K562 (cell line): ENCODE measurements at regions not wholly inside any gene's neighbourhood (a gene's known extent, or its start where the extent isn't known, plus 50 kb on each side); places are given as distances from the start of the nearest gene placed in this dataset.

ENCODE experiments used
- ATAC-seq: fragments of 200-7000 bp; cut with Tn5 transposase; 3 replicates; pipeline ENCODE4 v1.9.1; 2020; ENCODE audit warnings: moderate library complexity
- BruUV-seq: library from RNA; stranded (reverse); fragments of 400-500 nt; replicated peaks from 2 replicates; lab custom pipeline; 2021; lab: Mats Ljungman, UMichigan
- CTCF ChIA-PET: fragments of 300-600 bp; formaldehyde crosslinking; extraction: SDS; loops from one replicate; lab custom pipeline; 2021; ENCODE audit warnings: low intra/inter-chr PET ratio; lab: Yijun Ruan, JAX
- POLR2A ChIA-PET: fragments of 300-600, 350-650 bp; sonication (Branson Sonifier 250); formaldehyde crosslinking; extraction: SDS; loops from one replicate; lab custom pipeline; 2021; ENCODE audit warnings: antibody characterized with exemption, inconsistent platforms; lab: Yijun Ruan, JAX
- DNase-seq, 4 experiments: peaks; one replicate each; pipeline versions ENCODE4 v3.0.0 to v3.0.0-alpha.2; 2011 to 2018; ENCODE audit warnings: low spot score in 3 of 4, mixed read lengths in 3 of 4; ENCODE audit errors: extremely low read depth in 1 of 4
- FAIRE-seq: peaks from 2 replicates; lab custom pipeline; 2011; peaks lifted over from hg19 to GRCh38; lab: Jason Lieb, UNC
- H2AFZ ChIP-seq: 2 replicates; pipeline ENCODE4 v1.6.0; 2011; ENCODE audit warnings: low read depth, low read length, control low read depth, inconsistent platforms
- H3K27ac ChIP-seq: fragments of 200-600 bp; 3 replicates; pipeline ENCODE4 v1.8.0; 2011; ENCODE audit warnings: low read depth, mild to moderate bottlenecking, control low read depth, inconsistent platforms, low read length, moderate library complexity, mixed read lengths; ENCODE audit errors: extremely low read depth
- H3K27me3 ChIP-seq, 2 experiments: fragments of 300-600 bp in 1 of 2; 2 replicates in 1 of 2; 3 replicates in 1 of 2; pipeline versions ENCODE4 v1.6.0 to v1.8.0; 2011; ENCODE audit warnings: inconsistent platforms in 2 of 2, low read length in 2 of 2, mild to moderate bottlenecking in 1 of 2, mixed read lengths in 1 of 2, moderate library complexity in 1 of 2; ENCODE audit not compliant: control insufficient read depth in 2 of 2, insufficient read depth in 2 of 2
- H3K36me3 ChIP-seq: fragments of 300-600 bp; 3 replicates; pipeline ENCODE4 v1.8.0; 2011; ENCODE audit warnings: mild to moderate bottlenecking, low read length, inconsistent platforms; ENCODE audit not compliant: control insufficient read depth, insufficient read depth
- H3K4me1 ChIP-seq, 2 experiments: fragments of 200-600 bp in 1 of 2; replicated peaks in 1 of 2; 2 replicates in 1 of 2; 3 replicates in 1 of 2; pipeline versions ENCODE4 v1.5.1 to v1.8.0; 2011; ENCODE audit warnings: inconsistent platforms in 2 of 2, low read length in 2 of 2, mild to moderate bottlenecking in 1 of 2, mixed read lengths in 1 of 2, moderate library complexity in 1 of 2; ENCODE audit not compliant: control insufficient read depth in 2 of 2, insufficient read depth in 2 of 2
- H3K4me2 ChIP-seq: 2 replicates; pipeline ENCODE4 v1.6.1; 2011; ENCODE audit warnings: low read length, control low read depth, inconsistent platforms, mixed read lengths; ENCODE audit not compliant: insufficient read depth
- H3K4me3 ChIP-seq: fragments of 200-600 bp; sonication (generic), shearing (Covaris generic); 2 replicates; pipeline ENCODE4 v1.5.1; 2016; ENCODE audit warnings: control low read depth, inconsistent platforms
- H3K79me2 ChIP-seq: fragments of 200-600 bp; 3 replicates; pipeline ENCODE4 v1.8.0; 2011; ENCODE audit warnings: low read length, inconsistent platforms; ENCODE audit not compliant: control insufficient read depth, insufficient read depth
- H3K9ac ChIP-seq, 2 experiments: 2 replicates each; pipeline versions ENCODE4 v1.6.0 to v1.6.1; 2011; ENCODE audit warnings: low read depth in 2 of 2, low read length in 2 of 2, control low read depth in 1 of 2, inconsistent platforms in 1 of 2, mild to moderate bottlenecking in 1 of 2, mixed read lengths in 1 of 2; ENCODE audit not compliant: insufficient read depth in 1 of 2
- H3K9me1 ChIP-seq: one replicate; pipeline ENCODE4 v1.6.0; 2011; ENCODE audit warnings: inconsistent platforms, mild to moderate bottlenecking, low read length, moderate library complexity; ENCODE audit not compliant: control insufficient read depth, insufficient read depth
- H3K9me3 ChIP-seq: replicated peaks from 2 replicates; pipeline ENCODE4 v1.5.1; 2011; ENCODE audit warnings: low read depth, low read length, inconsistent platforms; ENCODE audit not compliant: control insufficient read depth, insufficient read depth
- H4K20me1 ChIP-seq: replicated peaks from 2 replicates; pipeline ENCODE4 v1.6.1; 2011; ENCODE audit warnings: low read length, inconsistent platforms, mixed read lengths; ENCODE audit not compliant: control insufficient read depth, insufficient read depth
- HOMEZ ChIP-seq: fragments of 250-450 bp; sonication (Bioruptor Pico); IDR thresholded peaks from 2 replicates; pipeline ENCODE4 v1.4.0; 2020; ENCODE audit warnings: mild to moderate bottlenecking, moderate library complexity
- KLF6 ChIP-seq: fragments of 250-450 bp; sonication (Bioruptor Pico); IDR thresholded peaks from 2 replicates; pipeline ENCODE4 v1.4.0; 2020; ENCODE audit warnings: mild to moderate bottlenecking, moderate library complexity, borderline replicate concordance
- MCM3 ChIP-seq: fragments of 450-650 bp; IDR thresholded peaks from 2 replicates; pipeline ENCODE4 v1.6.1; 2016
- NEUROD1 ChIP-seq: fragments of 150-350 bp; IDR thresholded peaks from 2 replicates; pipeline ENCODE4 v1.6.1; 2014; ENCODE audit warnings: borderline replicate concordance, low read length, low read depth; ENCODE audit not compliant: partially characterized antibody
- PHF8 ChIP-seq: fragments of 200-600 bp; sonication (generic); IDR thresholded peaks from 2 replicates; pipeline ENCODE4 v1.6.1; 2012; ENCODE audit warnings: mixed run types, mild to moderate bottlenecking, inconsistent platforms, low read length, moderate library complexity, borderline replicate concordance
- ZNF121 ChIP-seq: sonication (generic); formaldehyde crosslinking; conservative IDR thresholded peaks from 2 replicates; pipeline ENCODE4 v1.8.0; 2022; ENCODE audit warnings: missing genetic modification reagents
- ZNF174 ChIP-seq: fragments of 250-450 bp; sonication (Bioruptor Pico); IDR thresholded peaks from 2 replicates; pipeline ENCODE4 v1.4.0; 2020; ENCODE audit warnings: mild to moderate bottlenecking
- ZNF217 ChIP-seq: sonication (generic); formaldehyde crosslinking; IDR thresholded peaks from 2 replicates; pipeline ENCODE4 v1.8.0; 2022; ENCODE audit warnings: mild to moderate bottlenecking, missing genetic modification reagents
- ZNF232 ChIP-seq: sonication (generic); formaldehyde crosslinking; IDR thresholded peaks from 2 replicates; pipeline ENCODE4 v1.8.0; 2022; ENCODE audit warnings: mild to moderate bottlenecking, missing genetic modification reagents
- ZNF24 ChIP-seq: fragments of 450-650 bp; IDR thresholded peaks from 2 replicates; pipeline ENCODE4 v1.6.1; 2016
- WGBS: fragments of 100-300 bp; shearing (Covaris generic); methylation state at CpG from one replicate; pipeline ENCODE4 v1.1.6; 2016; ENCODE audit warnings: low coverage, mixed read lengths; ENCODE audit not compliant: insufficient coverage; ENCODE audit errors: missing lambda C conversion rate; 5-methylcytosine and 5-hydroxymethylcytosine counted together
- in situ Hi-C: fragments of 300-500 bp; cut with MboI; formaldehyde crosslinking; loops from 4 replicates; pipeline ENCODE4 v1.15.0; 2018; ENCODE audit warnings: inconsistent platforms, mixed read lengths
- intact Hi-C: fragments of 100-400 bp; cut with micrococcal nuclease; formaldehyde crosslinking; loops from 2 replicates; pipeline ENCODE4 v1.14.2; 2022

GRCh38 chr18:78781601-78781960, 198.0 kb upstream of the SALL3 start:
- Histone ChIP-seq H2AFZ (no peak overlapping the region), H4K20me1 (no peaks in the 10 kb centered on the region), H3K4me2 (no peak overlapping the region), H3K9me3 (no peaks in the 10 kb centered on the region), H3K9ac (no peak overlapping the region), H3K27me3 (peaks cover 0 to 43% of the 10 kb centered on the region in 2 experiments; a peak in 2 of 5 replicates), H3K36me3 (no peaks in the 10 kb centered on the region), H3K9me1 (no peaks in the 10 kb centered on the region), H3K27ac (no peak overlapping the region), H3K79me2 (no peaks in the 10 kb centered on the region), H3K4me3 (no peak overlapping the region), H3K4me1 (no peaks in the 10 kb centered on the region)
- DNase-seq: no peak
- in situ Hi-C loops: no loop called here
- 18% methylated on average over 10 of the region's 28 CpGs for WGBS
- ATAC-seq: no peak
- POLR2A ChIA-PET: no interaction called here
- CTCF ChIA-PET: no interaction called here
- no peak for FAIRE-seq
- BruUV-seq: no TSS peak
- TF ChIP-seq ZNF174 (CRISPR knock-in tag) (no peak), ZNF24 (no peak), ZNF121 (CRISPR knock-in tag) (no peak), HOMEZ (no peak), ZNF232 (CRISPR knock-in tag) (no peak), MCM3 (no peak), PHF8 (no peak), NEUROD1 (no peak), KLF6 (CRISPR knock-in tag) (no peak), ZNF217 (CRISPR knock-in tag) (no peak)
- intact Hi-C loops: no loop called here
